Naive thymus-derived CD8-positive, alpha-beta T cell (primary cell): ENCODE measurements at regions not wholly inside any gene's neighbourhood (a gene's known extent, or its start where the extent isn't known, plus 50 kb on each side); places are given as distances from the start of the nearest gene placed in this dataset.

ENCODE experiments used
- ATAC-seq, 2 donors: fragments of 150-1000 bp; cut with Tn5 transposase in 1 of 2; sonication (Bioruptor Pico), chemical (Tn5 transposase) in 1 of 2; 1 replicate in 1 of 2; 2 replicates in 1 of 2; pipeline ENCODE4 v1.10.0; 2021; ENCODE audit warnings: mild to moderate bottlenecking in 2 of 2, moderate library complexity in 2 of 2
- POLR2A ChIA-PET: fragments of 350-600 bp; sonication (Branson Sonifier 250); formaldehyde crosslinking; loops from one replicate; lab custom pipeline; 2021; ENCODE audit warnings: antibody characterized with exemption; lab: Charles Lee
- DNase-seq, 10 donors: peaks; one replicate each; pipeline versions ENCODE4 v3.0.0 to v3.0.0-alpha.2; 2020 to 2022
- H3K27ac Mint-ChIP-seq, 10 donors: one replicate each; pipeline ENCODE4 v1.8.0; 2020 to 2022; ENCODE audit warnings: mild to moderate bottlenecking in 10 of 10, mixed read lengths in 10 of 10, moderate library complexity in 4 of 10, inconsistent platforms in 1 of 10
- H3K27me3 Mint-ChIP-seq, 5 donors: one replicate each; pipeline ENCODE4 v1.8.0; 2021 to 2022; ENCODE audit warnings: mixed read lengths in 5 of 5
- H3K36me3 Mint-ChIP-seq, 3 donors: one replicate each; pipeline ENCODE4 v1.8.0; 2020 to 2022; ENCODE audit warnings: mixed read lengths in 3 of 3, mild to moderate bottlenecking in 2 of 3, inconsistent platforms in 1 of 3
- H3K4me1 Mint-ChIP-seq, 4 donors: one replicate each; pipeline ENCODE4 v1.8.0; 2021 to 2022; ENCODE audit warnings: mixed read lengths in 4 of 4
- H3K4me3 Mint-ChIP-seq, 10 donors: one replicate each; pipeline ENCODE4 v1.8.0; 2020 to 2022; ENCODE audit warnings: mild to moderate bottlenecking in 10 of 10, mixed read lengths in 10 of 10, moderate library complexity in 6 of 10, inconsistent platforms in 1 of 10
- H3K9me3 Mint-ChIP-seq, 9 donors: one replicate each; pipeline ENCODE4 v1.8.0; 2020 to 2022; ENCODE audit warnings: mixed read lengths in 9 of 9, mild to moderate bottlenecking in 3 of 9, inconsistent platforms in 1 of 9, moderate library complexity in 1 of 9

- ATAC-seq = no peak
- no peak for DNase-seq
- Mint-ChIP-seq H3K4me1 (no peaks in the 10 kb centered on the region), H3K36me3 (no peaks in the 10 kb centered on the region), H3K27me3 (peaks cover 0 to 1% (median 0%) of the 10 kb centered on the region in 5 donors), H3K27ac (no peak overlapping the region), H3K9me3 (no peaks in the 10 kb centered on the region), H3K4me3 (no peak overlapping the region)
- POLR2A ChIA-PET = no interaction called here
These were observed 584.4 kb downstream of the PDCD6IP start for GRCh38 chr3:34382859-34383258.

GRCh38 chr3:34386309-34386708 lies 587.9 kb downstream of the PDCD6IP start:
- Mint-ChIP-seq H3K27ac (no peak overlapping the region), H3K4me1 (no peaks in the 10 kb centered on the region), H3K36me3 (no peaks in the 10 kb centered on the region), H3K9me3 (no peaks in the 10 kb centered on the region), H3K4me3 (no peak overlapping the region), H3K27me3 (peaks cover 0 to 1% (median 0%) of the 10 kb centered on the region in 5 donors)
- POLR2A ChIA-PET = no interaction called here
- ATAC-seq (no peak), DNase-seq (no peak)

- DNase-seq (no peak), ATAC-seq (no peak)
- H3K4me3 Mint-ChIP-seq = no peak overlapping the region
- peaks cover 0 to 3% (median 0%) of the 10 kb centered on the region in 9 donors for H3K9me3 Mint-ChIP-seq
- H3K4me1 Mint-ChIP-seq = no peaks in the 10 kb centered on the region
- peaks cover 0 to 1% (median 0%) of the 10 kb centered on the region in 5 donors for H3K27me3 Mint-ChIP-seq
- H3K27ac Mint-ChIP-seq = no peak overlapping the region
- H3K36me3 Mint-ChIP-seq = no peaks in the 10 kb centered on the region
- POLR2A ChIA-PET = no interaction called here
These were observed 589.6 kb downstream of the PDCD6IP start for GRCh38 chr3:34387826-34388564.

GRCh38 chr3:34388830-34389229 lies 590.4 kb downstream of the PDCD6IP start:
- Mint-ChIP-seq H3K4me1 (no peaks in the 10 kb centered on the region), H3K27ac (no peak overlapping the region), H3K9me3 (peaks cover 0 to 8% (median 0%) of the 10 kb centered on the region in 9 donors), H3K36me3 (no peaks in the 10 kb centered on the region), H3K4me3 (no peak overlapping the region), H3K27me3 (peaks cover 0 to 1% (median 0%) of the 10 kb centered on the region in 5 donors)
- no peak for DNase-seq
- ATAC-seq = no peak
- POLR2A ChIA-PET = no interaction called here

GRCh38 chr3:34394978-34395748 lies 596.7 kb downstream of the PDCD6IP start:
- Mint-ChIP-seq H3K9me3 (peaks cover 0 to 15% (median 3%) of the 10 kb centered on the region in 9 donors), H3K4me1 (no peaks in the 10 kb centered on the region), H3K27ac (no peak overlapping the region), H3K36me3 (no peaks in the 10 kb centered on the region), H3K4me3 (no peak overlapping the region), H3K27me3 (peaks cover 0 to 13% (median 0%) of the 10 kb centered on the region in 5 donors)
- DNase-seq = no peak
- no peak for ATAC-seq
- POLR2A ChIA-PET = no interaction called here

GRCh38 chr3:34396288-34396687 lies 597.9 kb downstream of the PDCD6IP start:
- H3K9me3 Mint-ChIP-seq = peaks cover 0 to 22% (median 3%) of the 10 kb centered on the region in 9 donors
- ATAC-seq (no peak), DNase-seq (no peak)
- no peak overlapping the region for H3K4me3 Mint-ChIP-seq
- H3K4me1 Mint-ChIP-seq = no peaks in the 10 kb centered on the region
- H3K27ac Mint-ChIP-seq = no peak overlapping the region
- POLR2A ChIA-PET = no interaction called here
- peaks cover 0 to 4% (median 0%) of the 10 kb centered on the region in 3 donors for H3K36me3 Mint-ChIP-seq
- peaks cover 0 to 13% (median 0%) of the 10 kb centered on the region in 5 donors for H3K27me3 Mint-ChIP-seq

GRCh38 chr3:34396956-34397355 lies 598.5 kb downstream of the PDCD6IP start:
- no peak overlapping the region for H3K27ac Mint-ChIP-seq
- no peak for DNase-seq
- no peak for ATAC-seq
- peaks cover 0 to 4% (median 0%) of the 10 kb centered on the region in 3 donors for H3K36me3 Mint-ChIP-seq
- H3K27me3 Mint-ChIP-seq = peaks cover 0 to 13% (median 0%) of the 10 kb centered on the region in 5 donors
- H3K4me3 Mint-ChIP-seq = no peak overlapping the region
- H3K4me1 Mint-ChIP-seq = no peaks in the 10 kb centered on the region
- H3K9me3 Mint-ChIP-seq = peaks cover 0 to 25% (median 5%) of the 10 kb centered on the region in 9 donors
- POLR2A ChIA-PET = no interaction called here

- Mint-ChIP-seq H3K27ac (no peak overlapping the region), H3K9me3 (peaks cover 0 to 20% (median 4%) of the 10 kb centered on the region in 9 donors), H3K4me3 (no peak overlapping the region), H3K27me3 (peaks cover 0 to 13% (median 0%) of the 10 kb centered on the region in 5 donors), H3K36me3 (peaks cover 0 to 4% (median 0%) of the 10 kb centered on the region in 3 donors), H3K4me1 (no peaks in the 10 kb centered on the region)
- POLR2A ChIA-PET = no interaction called here
- ATAC-seq (no peak), DNase-seq (no peak)
These were observed 601.0 kb downstream of the PDCD6IP start for GRCh38 chr3:34399401-34399800.

GRCh38 chr3:34405159-34405558 lies 606.7 kb downstream of the PDCD6IP start:
- H3K27ac Mint-ChIP-seq = no peak overlapping the region
- POLR2A ChIA-PET = no interaction called here
- H3K36me3 Mint-ChIP-seq = peaks cover 0 to 4% (median 0%) of the 10 kb centered on the region in 3 donors
- DNase-seq (no peak), ATAC-seq (no peak)
- no peaks in the 10 kb centered on the region for H3K27me3 Mint-ChIP-seq
- H3K4me1 Mint-ChIP-seq = no peaks in the 10 kb centered on the region
- peaks cover 0 to 10% (median 2%) of the 10 kb centered on the region in 9 donors for H3K9me3 Mint-ChIP-seq
- H3K4me3 Mint-ChIP-seq = no peak overlapping the region

GRCh38 chr3:34407281-34407680 lies 608.9 kb downstream of the PDCD6IP start:
- POLR2A ChIA-PET = no interaction called here

GRCh38 chr3:34408088-34408487 lies 609.7 kb downstream of the PDCD6IP start:
- POLR2A ChIA-PET = no interaction called here
- H3K4me3 Mint-ChIP-seq = no peak overlapping the region
- H3K9me3 Mint-ChIP-seq = peaks cover 0 to 7% (median 0%) of the 10 kb centered on the region in 9 donors
- no peak overlapping the region for H3K27ac Mint-ChIP-seq
- no peak for ATAC-seq
- no peaks in the 10 kb centered on the region for H3K36me3 Mint-ChIP-seq
- no peaks in the 10 kb centered on the region for H3K4me1 Mint-ChIP-seq
- H3K27me3 Mint-ChIP-seq = no peaks in the 10 kb centered on the region
- DNase-seq = no peak

More at GRCh38 chr3:34407281-34407680, 608.9 kb downstream of the PDCD6IP start:
- Mint-ChIP-seq H3K27me3 (no peaks in the 10 kb centered on the region), H3K27ac (no peak overlapping the region), H3K4me3 (no peak overlapping the region), H3K9me3 (peaks cover 0 to 4% (median 0%) of the 10 kb centered on the region in 9 donors), H3K36me3 (no peaks in the 10 kb centered on the region), H3K4me1 (no peaks in the 10 kb centered on the region)
- ATAC-seq (no peak), DNase-seq (no peak)

GRCh38 chr3:34411596-34411995 lies 613.2 kb downstream of the PDCD6IP start:
- ATAC-seq (no peak), DNase-seq (no peak)
- no peak overlapping the region for H3K4me3 Mint-ChIP-seq
- H3K4me1 Mint-ChIP-seq = no peaks in the 10 kb centered on the region
- H3K9me3 Mint-ChIP-seq = peaks cover 0 to 2% (median 0%) of the 10 kb centered on the region in 9 donors
- H3K36me3 Mint-ChIP-seq = no peaks in the 10 kb centered on the region
- POLR2A ChIA-PET = no interaction called here
- no peak overlapping the region for H3K27ac Mint-ChIP-seq
- no peaks in the 10 kb centered on the region for H3K27me3 Mint-ChIP-seq

- H3K27ac Mint-ChIP-seq = no peak overlapping the region
- H3K36me3 Mint-ChIP-seq = no peaks in the 10 kb centered on the region
- H3K9me3 Mint-ChIP-seq = peaks cover 0 to 20% (median 5%) of the 10 kb centered on the region in 9 donors
- H3K4me1 Mint-ChIP-seq = no peaks in the 10 kb centered on the region
- no peak overlapping the region for H3K4me3 Mint-ChIP-seq
- H3K27me3 Mint-ChIP-seq = peaks cover 0 to 10% (median 3%) of the 10 kb centered on the region in 5 donors
- POLR2A ChIA-PET = no interaction called here
- no peak for ATAC-seq
- no peak for DNase-seq
These were observed 621.4 kb downstream of the PDCD6IP start for GRCh38 chr3:34419801-34420200.
